Esophagus muscularis mucosa (tissue), 4 donors: ENCODE measurements at regions not wholly inside any gene's neighbourhood (a gene's known extent, or its start where the extent isn't known, plus 50 kb on each side); places are given as distances from the start of the nearest gene placed in this dataset.
"Not testable (repeated sequence)": the region's sequence is repeated elsewhere in the genome, so short reads cannot be mapped to it uniquely, and the experiment has no call there.

Source experiments
- DNase-seq: peaks from one replicate; pipeline ENCODE4 v3.0.0-alpha.2; 2017; ENCODE audit errors: extremely low spot score
- H3K27ac ChIP-seq, 4 donors: fragments of 200-600 bp; sonication (generic); replicated peaks in 1 of 4; 1 replicate in 3 of 4; 2 replicates in 1 of 4; pipeline ENCODE4 v1.5.1; 2016 to 2019; ENCODE audit warnings: mild to moderate bottlenecking in 1 of 4
- H3K27me3 ChIP-seq, 4 donors: fragments of 200-600 bp; sonication (generic); one replicate each; pipeline versions ENCODE4 v1.5.1 to v1.6.0; 2016 to 2019
- H3K36me3 ChIP-seq, 4 donors: fragments of 200-600 bp; sonication (generic); one replicate each; pipeline ENCODE4 v1.5.1; 2016 to 2019
- H3K4me1 ChIP-seq, 4 donors: fragments of 200-600 bp; sonication (generic); one replicate each; pipeline ENCODE4 v1.5.1; 2016 to 2019
- H3K4me3 ChIP-seq, 4 donors: fragments of 200-600 bp; sonication (generic); 1 replicate in 2 of 4; 2 replicates in 2 of 4; pipeline ENCODE4 v1.5.1; 2016 to 2019; ENCODE audit warnings: mild to moderate bottlenecking in 4 of 4, moderate library complexity in 1 of 4
- H3K9me3 ChIP-seq, 4 donors: fragments of 200-600 bp; sonication (generic); 1 replicate in 3 of 4; 2 replicates in 1 of 4; pipeline ENCODE4 v1.5.1; 2016 to 2019
- CTCF ChIP-seq, 3 experiments: fragments of 200-600 bp in 2 of 3; fragments of 450-650 bp in 1 of 3; sonication (generic) in 2 of 3; IDR thresholded peaks; one replicate each; pipeline ENCODE4 v1.5.1; 2017 to 2019; ENCODE audit warnings: antibody characterized with exemption in 3 of 3, mild to moderate bottlenecking in 2 of 3, moderate library complexity in 1 of 3
- EP300 ChIP-seq: sonication (generic); formaldehyde crosslinking; IDR thresholded peaks from one replicate; pipeline ENCODE4 v1.6.1; 2017; ENCODE audit warnings: antibody characterized with exemption
- POLR2A ChIP-seq: fragments of 450-650 bp; IDR thresholded peaks from one replicate; pipeline ENCODE4 v1.6.1; 2017; ENCODE audit warnings: antibody characterized with exemption, moderate library complexity, mild to moderate bottlenecking, low read depth
- POLR2AphosphoS5 ChIP-seq, 2 donors: sonication (generic); formaldehyde crosslinking; IDR thresholded peaks; one replicate each; pipeline ENCODE4 v1.6.1; 2017; ENCODE audit warnings: antibody characterized with exemption in 2 of 2
- WGBS: methylation state at CpG from one replicate; pipeline ENCODE4 v1.1.5; 2018; 5-methylcytosine and 5-hydroxymethylcytosine counted together
- intact Hi-C: fragments of 100-400 bp; cut with DNase I; formaldehyde crosslinking; loops from one replicate; pipeline ENCODE4 v1.15.1; 2023

GRCh38 chr14:105894125-105894977 lies 368.0 kb downstream of the TMEM121 start:
- DNase-seq = no peak
- Histone ChIP-seq H3K27ac (no peak overlapping the region), H3K4me1 (no peaks in the 10 kb centered on the region), H3K36me3 (no peaks in the 10 kb centered on the region), H3K9me3 (peaks cover 0 to 7% (median 0%) of the 10 kb centered on the region in 4 donors), H3K27me3 (peaks cover 0 to 15% (median 0%) of the 10 kb centered on the region in 4 donors), H3K4me3 (no peak overlapping the region)
- intact Hi-C loops = no loop called here
- WGBS = 80% methylated on average over 12 of the region's 19 CpGs
- TF ChIP-seq POLR2AphosphoS5 (IDR thresholded peaks at IDR 0.05) (no peak), POLR2A (no peak), EP300 (no peak), CTCF (IDR thresholded peaks at IDR 0.05) (no peak)

GRCh38 chr14:105894978-105895881 lies 368.8 kb downstream of the TMEM121 start:
- no peak for DNase-seq
- TF ChIP-seq POLR2AphosphoS5 (IDR thresholded peaks at IDR 0.05) (no peak), POLR2A (no peak), CTCF (IDR thresholded peaks at IDR 0.05) (no peak), EP300 (no peak)

GRCh38 chr14:105896206-105896605 lies 369.8 kb downstream of the TMEM121 start:
- H3K27ac ChIP-seq, intact Hi-C loops, H3K9me3 ChIP-seq, DNase-seq, H3K4me1 ChIP-seq, H3K4me3 ChIP-seq, H3K36me3 ChIP-seq: not testable (repeated sequence)
- peaks cover 0 to 22% (median 0%) of the 10 kb centered on the region in 4 donors for H3K27me3 ChIP-seq
- 85% methylated on average over 5 of the region's 6 CpGs for WGBS

More at GRCh38 chr14:105894978-105895881, 368.8 kb downstream of the TMEM121 start:
- H3K4me1 ChIP-seq = no peaks in the 10 kb centered on the region
- peaks cover 0 to 22% (median 0%) of the 10 kb centered on the region in 4 donors for H3K27me3 ChIP-seq
- intact Hi-C loops = no loop called here
- peaks cover 0 to 7% (median 0%) of the 10 kb centered on the region in 4 donors for H3K9me3 ChIP-seq
- H3K4me3 ChIP-seq = no peak overlapping the region
- no peaks in the 10 kb centered on the region for H3K36me3 ChIP-seq
- WGBS = 91% methylated on average over 23 of the region's 30 CpGs
- H3K27ac ChIP-seq = no peak overlapping the region

- 66% methylated on average over 6 of the region's 6 CpGs for WGBS
- intact Hi-C loops, DNase-seq, H3K9me3 ChIP-seq, H3K27ac ChIP-seq, H3K4me1 ChIP-seq, H3K36me3 ChIP-seq, H3K4me3 ChIP-seq: not testable (repeated sequence)
- peaks cover 0 to 25% (median 0%) of the 10 kb centered on the region in 4 donors for H3K27me3 ChIP-seq
Observed at GRCh38 chr14:105896961-105897724, 370.8 kb downstream of the TMEM121 start.

- 75% methylated on average over 7 of the region's 7 CpGs for WGBS
- TF ChIP-seq POLR2AphosphoS5 (IDR thresholded peaks at IDR 0.05) (no peak), POLR2A (no peak), EP300 (no peak), CTCF (IDR thresholded peaks at IDR 0.05) (no peak)
- H3K27ac ChIP-seq = no peak overlapping the region
- peaks cover 0 to 23% (median 0%) of the 10 kb centered on the region in 4 donors for H3K27me3 ChIP-seq
- H3K4me1 ChIP-seq = no peaks in the 10 kb centered on the region
- intact Hi-C loops = no loop called here
- H3K4me3 ChIP-seq = no peak overlapping the region
- no peaks in the 10 kb centered on the region for H3K36me3 ChIP-seq
- DNase-seq = no peak
- H3K9me3 ChIP-seq = peaks cover 0 to 7% (median 0%) of the 10 kb centered on the region in 4 donors
Observed at GRCh38 chr14:105897725-105898113, 371.3 kb downstream of the TMEM121 start.
